B cell (primary cell): ENCODE measurements at regions not wholly inside any gene's neighbourhood (a gene's known extent, or its start where the extent isn't known, plus 50 kb on each side); places are given as distances from the start of the nearest gene placed in this dataset.

Source experiments
- EZH2 ChIP-seq: IDR thresholded peaks from 2 replicates; pipeline ENCODE4 v1.6.1; 2012; ENCODE audit warnings: borderline replicate concordance, low read depth, mild to moderate bottlenecking, moderate library complexity, low read length; ENCODE audit not compliant: insufficient read depth, poor library complexity, severe bottlenecking
- TF ChIP-seq, protein P1 (sequence below): fragments of 200-600 bp; IDR thresholded peaks from one replicate; pipeline ENCODE4 v1.8.0; 2022; ENCODE audit warnings: antibody characterized with exemption, mild to moderate bottlenecking

DNA sequence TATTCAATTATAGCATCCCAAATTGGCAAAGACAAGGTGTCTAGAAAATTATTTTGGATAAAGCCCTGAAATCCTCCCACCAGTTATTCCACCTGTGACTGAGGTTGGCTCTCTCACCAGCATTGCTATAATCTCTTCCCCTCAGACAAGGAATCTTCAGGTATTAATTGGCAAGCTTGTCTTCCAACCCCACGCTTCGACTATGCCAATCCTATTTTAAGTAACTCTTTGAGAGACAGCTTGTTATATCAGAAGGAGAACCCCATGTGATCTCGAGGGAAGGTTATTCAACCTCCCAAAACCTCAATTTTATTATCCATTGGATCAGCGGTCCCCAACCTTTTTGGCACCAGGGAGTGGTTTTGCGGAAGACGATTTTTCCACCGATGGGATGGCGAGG, 54.5 kb upstream of the NEDD4L start:
- TF ChIP-seq EZH2, result no peak
- TF ChIP-seq, protein P1, sequence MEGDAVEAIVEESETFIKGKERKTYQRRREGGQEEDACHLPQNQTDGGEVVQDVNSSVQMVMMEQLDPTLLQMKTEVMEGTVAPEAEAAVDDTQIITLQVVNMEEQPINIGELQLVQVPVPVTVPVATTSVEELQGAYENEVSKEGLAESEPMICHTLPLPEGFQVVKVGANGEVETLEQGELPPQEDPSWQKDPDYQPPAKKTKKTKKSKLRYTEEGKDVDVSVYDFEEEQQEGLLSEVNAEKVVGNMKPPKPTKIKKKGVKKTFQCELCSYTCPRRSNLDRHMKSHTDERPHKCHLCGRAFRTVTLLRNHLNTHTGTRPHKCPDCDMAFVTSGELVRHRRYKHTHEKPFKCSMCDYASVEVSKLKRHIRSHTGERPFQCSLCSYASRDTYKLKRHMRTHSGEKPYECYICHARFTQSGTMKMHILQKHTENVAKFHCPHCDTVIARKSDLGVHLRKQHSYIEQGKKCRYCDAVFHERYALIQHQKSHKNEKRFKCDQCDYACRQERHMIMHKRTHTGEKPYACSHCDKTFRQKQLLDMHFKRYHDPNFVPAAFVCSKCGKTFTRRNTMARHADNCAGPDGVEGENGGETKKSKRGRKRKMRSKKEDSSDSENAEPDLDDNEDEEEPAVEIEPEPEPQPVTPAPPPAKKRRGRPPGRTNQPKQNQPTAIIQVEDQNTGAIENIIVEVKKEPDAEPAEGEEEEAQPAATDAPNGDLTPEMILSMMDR, result no peak
